Activated naive CD4-positive, alpha-beta T cell treated with anti-CD3 and anti-CD28 coated beads, Interleukin-2, amount 50 U/mL, for 72 hours (primary cell): ENCODE measurements at regions not wholly inside any gene's neighbourhood (a gene's known extent, or its start where the extent isn't known, plus 50 kb on each side); places are given as distances from the start of the nearest gene placed in this dataset.

Source experiments
- ATAC-seq, 2 donors: fragments of 150-1000 bp; cut with Tn5 transposase; 2 replicates each; pipeline ENCODE4 v1.10.0; 2021; ENCODE audit warnings: mild to moderate bottlenecking in 2 of 2, moderate library complexity in 2 of 2
- DNase-seq, 2 donors: peaks; one replicate each; pipeline ENCODE4 v3.0.0; 2021 to 2022; ENCODE audit warnings: low spot score in 2 of 2
- H3K27ac Mint-ChIP-seq, 2 donors: one replicate each; pipeline ENCODE4 v1.8.0; 2022; ENCODE audit warnings: mild to moderate bottlenecking in 2 of 2, mixed read lengths in 2 of 2
- H3K36me3 Mint-ChIP-seq, 2 donors: one replicate each; pipeline ENCODE4 v1.8.0; 2022; ENCODE audit warnings: mixed read lengths in 2 of 2
- H3K9me3 Mint-ChIP-seq, 2 donors: one replicate each; pipeline ENCODE4 v1.8.0; 2022; ENCODE audit warnings: mixed read lengths in 2 of 2

- Mint-ChIP-seq H3K36me3 (no peaks in the 10 kb centered on the region), H3K27ac (no peak overlapping the region), H3K9me3 (no peaks in the 10 kb centered on the region)
- ATAC-seq (no peak), DNase-seq (no peak)
Observed at GRCh38 chr1:87565861-87566260, 237.2 kb downstream of the LMO4 start.

DNA sequence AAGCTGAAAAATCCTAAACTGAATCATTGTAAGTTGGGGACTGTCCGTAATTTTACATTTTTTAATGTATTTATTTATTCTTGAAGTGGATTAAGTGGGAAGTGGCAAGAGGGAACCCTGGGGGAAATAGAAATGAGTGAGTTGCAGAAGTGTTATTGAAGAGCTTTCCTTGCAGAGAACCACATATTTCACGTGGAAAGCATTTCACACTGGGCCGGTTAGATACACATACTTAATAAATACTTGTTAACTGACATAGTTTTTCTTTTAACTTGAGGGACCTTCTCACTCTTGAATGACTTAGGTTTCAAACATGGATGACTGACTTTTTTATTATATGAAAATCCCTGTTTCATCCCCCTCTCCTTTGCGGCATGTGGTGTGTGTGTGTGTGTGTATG is 239.3 kb downstream of the LMO4 start:
- no peak for ATAC-seq

DNA sequence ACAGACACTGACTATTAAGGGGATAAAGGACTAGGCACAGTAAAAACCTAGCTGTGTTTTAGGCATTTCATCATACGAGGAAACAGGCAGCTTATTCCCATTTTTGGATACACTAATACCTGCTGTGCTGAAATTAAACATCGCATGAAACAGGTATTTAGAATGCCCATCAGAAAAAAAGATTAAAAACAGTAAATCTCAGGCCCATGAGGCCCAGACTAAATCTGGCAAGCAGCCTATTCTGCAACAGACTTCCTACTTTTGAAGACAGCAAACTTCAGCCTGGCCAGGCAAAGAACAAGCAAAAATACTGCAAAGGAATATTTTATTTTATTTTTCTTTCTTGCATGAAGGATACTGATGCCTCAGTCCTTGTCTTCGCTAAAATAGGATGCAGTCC is 240.2 kb downstream of the LMO4 start:
- no peaks in the 10 kb centered on the region for H3K9me3 Mint-ChIP-seq
- ATAC-seq: no peak

More for the DNA sequence above, 239.3 kb downstream of the LMO4 start:
- H3K36me3 Mint-ChIP-seq: no peaks in the 10 kb centered on the region
- H3K9me3 Mint-ChIP-seq: no peaks in the 10 kb centered on the region
- H3K27ac Mint-ChIP-seq: no peak overlapping the region
- no peak for DNase-seq

DNA sequence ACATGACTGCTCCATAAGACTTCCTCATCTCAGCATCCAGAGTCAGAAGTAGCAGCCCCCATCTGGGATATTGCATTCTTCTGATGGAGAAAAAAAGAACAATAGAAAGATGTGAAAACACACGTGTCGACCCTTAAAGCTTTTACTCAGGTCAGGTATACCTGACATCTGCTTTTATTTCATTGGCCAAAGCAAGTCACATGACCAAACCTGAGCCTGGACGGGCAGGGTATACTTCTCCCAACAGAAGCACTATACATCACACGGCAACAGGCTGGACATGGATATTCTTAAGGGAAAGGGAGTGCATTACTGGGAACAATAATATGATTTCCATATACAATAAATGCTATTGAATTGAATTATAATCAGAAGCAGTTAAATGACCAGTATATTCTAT is 243.3 kb downstream of the LMO4 start:
- no peak overlapping the region for H3K27ac Mint-ChIP-seq
- no peaks in the 10 kb centered on the region for H3K36me3 Mint-ChIP-seq
- no peak for DNase-seq
- H3K9me3 Mint-ChIP-seq: no peaks in the 10 kb centered on the region
- no peak for ATAC-seq

More for the DNA sequence above, 240.2 kb downstream of the LMO4 start:
- Mint-ChIP-seq H3K36me3 (no peaks in the 10 kb centered on the region), H3K27ac (no peak overlapping the region)
- no peak for DNase-seq

- DNase-seq (no peak), ATAC-seq (no peak)
- no peaks in the 10 kb centered on the region for H3K9me3 Mint-ChIP-seq
- no peak overlapping the region for H3K27ac Mint-ChIP-seq
- H3K36me3 Mint-ChIP-seq: no peaks in the 10 kb centered on the region
Observed at GRCh38 chr1:87572891-87573290, 244.2 kb downstream of the LMO4 start.

DNA sequence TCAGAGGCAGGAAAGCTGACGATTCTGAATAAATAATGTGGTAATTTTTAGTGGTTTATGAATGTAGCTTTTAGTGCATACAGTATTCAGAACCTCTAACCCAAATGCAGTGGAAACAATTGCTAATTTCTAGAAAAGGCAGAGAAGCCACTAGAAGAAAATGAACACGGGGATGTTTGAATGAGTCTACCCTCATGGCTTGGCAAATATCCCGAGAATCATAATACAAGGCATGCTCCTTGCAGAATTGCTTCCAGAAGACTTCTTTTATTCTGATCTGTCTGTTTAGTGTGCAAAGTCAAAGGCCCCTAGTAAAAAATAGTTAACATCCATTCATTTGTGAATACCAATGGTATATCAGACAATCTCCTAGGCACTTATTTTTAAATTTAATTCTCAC is 246.8 kb downstream of the LMO4 start:
- ATAC-seq (no peak), DNase-seq (no peak)
- H3K9me3 Mint-ChIP-seq: no peaks in the 10 kb centered on the region
- no peaks in the 10 kb centered on the region for H3K36me3 Mint-ChIP-seq
- H3K27ac Mint-ChIP-seq: no peak overlapping the region

DNA sequence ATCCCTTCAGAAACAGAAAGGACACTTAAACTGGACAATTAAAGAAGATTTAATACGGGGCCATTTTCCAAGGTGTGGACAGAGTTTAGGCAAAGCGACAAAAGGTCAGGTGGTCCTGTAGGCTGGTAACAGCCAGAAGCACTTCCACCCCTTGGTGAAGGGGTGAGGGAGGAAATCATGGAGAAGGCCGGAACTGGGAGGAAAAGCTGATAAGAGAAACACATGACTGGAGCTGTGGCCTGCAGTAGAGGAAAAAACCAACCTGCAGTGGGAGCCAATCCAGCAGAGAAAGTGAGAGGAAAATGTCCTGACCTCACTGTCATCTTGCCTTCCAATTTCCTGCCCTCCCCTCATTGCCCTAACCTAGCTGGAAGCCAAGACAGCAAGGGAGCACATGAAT is 249.8 kb downstream of the LMO4 start:
- Mint-ChIP-seq H3K9me3 (no peaks in the 10 kb centered on the region), H3K27ac (no peak overlapping the region), H3K36me3 (no peaks in the 10 kb centered on the region)
- DNase-seq: no peak
- no peak for ATAC-seq

GRCh38 chr1:87583459-87583858 is 254.8 kb downstream of the LMO4 start:
- ATAC-seq (no peak), DNase-seq (no peak)
- H3K36me3 Mint-ChIP-seq: no peaks in the 10 kb centered on the region
- no peak overlapping the region for H3K27ac Mint-ChIP-seq
- H3K9me3 Mint-ChIP-seq: no peaks in the 10 kb centered on the region

GRCh38 chr1:87584586-87584985 is 255.9 kb downstream of the LMO4 start:
- ATAC-seq (no peak), DNase-seq (no peak)
- Mint-ChIP-seq H3K27ac (no peak overlapping the region), H3K9me3 (no peaks in the 10 kb centered on the region), H3K36me3 (no peaks in the 10 kb centered on the region)

DNA sequence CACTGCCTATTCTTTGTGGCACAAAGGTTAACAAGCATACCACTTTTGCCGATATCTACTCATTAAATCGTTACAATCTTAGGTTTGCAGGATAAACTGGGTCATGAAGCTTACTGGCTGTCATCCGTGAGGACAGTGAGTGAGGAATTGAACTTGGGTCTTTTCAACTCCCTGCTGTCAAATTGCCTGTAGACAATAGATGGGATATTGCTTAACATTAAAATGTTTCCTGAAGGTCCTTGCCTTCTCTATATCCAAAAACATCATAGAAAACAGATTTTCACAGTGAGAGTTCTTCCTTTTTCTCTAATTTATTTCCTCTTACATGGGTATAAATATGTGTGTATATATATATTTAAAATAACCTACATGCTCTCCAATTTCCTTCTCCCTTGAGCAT is 257.8 kb downstream of the LMO4 start:
- DNase-seq (no peak), ATAC-seq (no peak)
- H3K9me3 Mint-ChIP-seq: no peaks in the 10 kb centered on the region
- no peaks in the 10 kb centered on the region for H3K36me3 Mint-ChIP-seq
- no peak overlapping the region for H3K27ac Mint-ChIP-seq

GRCh38 chr1:87588495-87588894 is 259.8 kb downstream of the LMO4 start:
- DNase-seq: no peak
- H3K9me3 Mint-ChIP-seq: no peaks in the 10 kb centered on the region

DNA sequence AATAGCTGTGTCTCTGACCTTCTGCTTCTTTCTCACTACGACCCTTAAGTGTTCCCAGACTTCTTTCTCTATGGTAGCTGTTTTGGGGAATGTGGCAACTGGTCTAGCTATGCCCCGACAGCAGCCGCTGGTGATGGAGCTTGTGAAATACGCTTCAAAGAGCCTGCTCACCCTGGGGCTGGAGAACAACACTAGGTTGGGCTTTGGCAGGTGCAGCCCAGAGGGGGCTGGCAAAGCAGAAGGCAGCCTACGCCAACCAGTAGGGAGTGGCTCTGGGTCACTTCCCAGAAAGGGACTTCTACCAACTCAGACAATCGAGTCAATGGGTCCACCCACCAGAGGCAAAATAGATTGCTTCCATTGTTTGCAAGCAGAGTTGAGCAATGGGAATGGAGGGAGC is 262.8 kb downstream of the LMO4 start:
- no peak overlapping the region for H3K27ac Mint-ChIP-seq
- DNase-seq (no peak), ATAC-seq (no peak)
- H3K9me3 Mint-ChIP-seq: no peaks in the 10 kb centered on the region
- H3K36me3 Mint-ChIP-seq: no peaks in the 10 kb centered on the region

More at GRCh38 chr1:87588495-87588894, 259.8 kb downstream of the LMO4 start:
- no peaks in the 10 kb centered on the region for H3K36me3 Mint-ChIP-seq
- no peak for ATAC-seq
- no peak overlapping the region for H3K27ac Mint-ChIP-seq

DNA sequence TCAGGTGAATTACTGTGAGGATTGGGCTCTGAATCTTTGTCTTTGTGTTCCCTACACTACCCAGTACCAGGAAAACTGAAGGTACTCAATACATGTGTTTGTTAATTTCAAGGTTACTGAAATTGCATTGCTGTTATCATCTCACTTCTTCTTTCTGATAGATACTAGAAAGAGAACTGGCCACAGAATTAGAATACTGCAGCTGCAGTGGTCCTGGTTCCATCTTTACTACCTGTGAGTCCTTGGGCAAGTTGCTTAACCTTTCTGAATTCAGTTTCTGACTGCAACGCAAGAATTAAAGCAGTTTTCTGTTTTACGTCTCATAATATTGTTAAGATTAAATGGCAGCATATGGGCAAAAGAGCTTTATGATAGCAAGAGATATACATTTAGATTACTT is 263.5 kb downstream of the LMO4 start:
- no peak overlapping the region for H3K27ac Mint-ChIP-seq
- no peaks in the 10 kb centered on the region for H3K9me3 Mint-ChIP-seq
- DNase-seq (no peak), ATAC-seq (no peak)
- no peaks in the 10 kb centered on the region for H3K36me3 Mint-ChIP-seq

DNA sequence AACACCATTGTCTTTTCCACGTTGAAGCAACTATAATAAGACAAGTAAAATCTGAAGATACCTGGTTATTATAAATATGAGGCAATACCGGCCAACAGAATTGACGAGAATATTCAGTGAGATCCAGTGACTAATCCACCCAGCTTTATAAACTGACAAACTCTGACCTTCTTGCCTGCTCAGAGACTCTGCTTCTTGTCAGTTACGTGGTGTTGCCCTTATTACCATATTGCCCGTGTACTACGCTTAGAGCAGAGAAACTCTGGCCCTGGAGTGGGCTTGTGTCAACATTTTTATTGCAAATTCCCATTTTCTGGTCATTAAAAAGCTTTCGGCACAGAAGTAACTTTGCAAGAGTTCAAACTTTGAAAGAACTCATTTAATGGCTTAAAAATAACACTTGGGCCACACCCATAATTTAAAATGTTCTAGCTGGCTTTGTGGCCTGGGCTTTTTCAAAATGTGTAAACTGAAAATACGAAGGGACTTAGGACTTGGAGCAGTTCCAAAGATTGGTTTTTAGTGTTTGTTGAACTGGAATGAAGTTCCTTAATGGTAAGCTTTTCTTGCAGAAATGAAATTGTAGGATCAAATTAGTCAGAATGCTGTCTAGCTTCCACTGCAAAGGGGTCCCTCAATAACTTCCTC is 266.2 kb downstream of the LMO4 start:
- Mint-ChIP-seq H3K27ac (no peak overlapping the region), H3K36me3 (no peaks in the 10 kb centered on the region), H3K9me3 (no peaks in the 10 kb centered on the region)
- ATAC-seq (no peak), DNase-seq (no peak)

- ATAC-seq (no peak), DNase-seq (no peak)
- Mint-ChIP-seq H3K36me3 (no peaks in the 10 kb centered on the region), H3K27ac (no peak overlapping the region), H3K9me3 (no peaks in the 10 kb centered on the region)
Observed at GRCh38 chr1:87595384-87595781, 266.7 kb downstream of the LMO4 start.

DNA sequence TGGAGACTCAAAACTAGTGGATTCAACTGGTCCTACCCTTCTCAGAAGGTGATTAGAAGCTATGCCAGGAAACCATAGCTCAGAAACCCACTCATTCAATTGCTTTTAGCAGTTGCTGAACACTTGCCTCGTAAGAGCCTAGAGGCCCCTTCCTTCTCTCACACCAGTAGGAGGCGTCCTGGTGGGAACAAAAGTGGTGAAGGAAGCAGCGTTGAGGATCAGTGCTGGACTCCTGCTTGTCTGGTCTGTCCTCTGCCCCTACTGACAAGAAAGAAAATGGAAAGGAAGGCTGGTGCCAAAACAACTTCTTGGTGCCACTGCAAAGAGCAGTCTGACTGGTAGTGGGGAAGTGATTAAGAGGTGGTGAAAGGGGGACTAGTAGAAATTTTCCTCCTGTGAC is 269.7 kb downstream of the LMO4 start:
- Mint-ChIP-seq H3K9me3 (no peaks in the 10 kb centered on the region), H3K36me3 (no peaks in the 10 kb centered on the region), H3K27ac (no peak overlapping the region)
- no peak for ATAC-seq
- DNase-seq: no peak

DNA sequence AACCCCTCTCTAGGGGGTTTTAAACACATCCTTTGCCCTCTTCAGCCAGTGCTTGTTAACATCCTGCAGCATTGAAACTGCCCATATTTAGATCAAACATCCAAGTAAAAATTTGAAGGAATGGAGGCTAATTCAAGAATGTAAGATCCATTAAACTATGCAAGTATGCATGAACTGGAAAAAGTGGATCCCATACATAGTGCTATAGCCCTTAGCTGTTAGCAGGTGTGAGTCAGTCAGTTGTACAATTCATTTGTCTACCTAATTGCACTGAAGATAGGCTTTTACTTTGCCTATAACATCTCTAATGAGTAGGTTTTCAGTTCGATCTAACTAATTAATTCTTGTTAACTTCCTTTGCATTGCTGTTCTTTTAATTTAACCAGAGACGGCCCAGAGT is 270.9 kb downstream of the LMO4 start:
- ATAC-seq (no peak), DNase-seq (no peak)
- H3K9me3 Mint-ChIP-seq: no peaks in the 10 kb centered on the region
- no peaks in the 10 kb centered on the region for H3K36me3 Mint-ChIP-seq
- H3K27ac Mint-ChIP-seq: no peak overlapping the region

GRCh38 chr1:87600055-87600850 is 271.6 kb downstream of the LMO4 start:
- DNase-seq (no peak), ATAC-seq (no peak)
- Mint-ChIP-seq H3K36me3 (no peaks in the 10 kb centered on the region), H3K27ac (no peak overlapping the region), H3K9me3 (no peaks in the 10 kb centered on the region)
